HEK293 (cell line): ENCODE measurements at regions not wholly inside any gene's neighbourhood (a gene's known extent, or its start where the extent isn't known, plus 50 kb on each side); places are given as distances from the start of the nearest gene placed in this dataset.

Source experiments
- CTCF ChIA-PET: fragments of 350-600 bp; formaldehyde crosslinking; extraction: SDS; loops from one replicate; lab custom pipeline; 2021; ENCODE audit warnings: antibody characterized with exemption; lab: Yijun Ruan, JAX
- POLR2A ChIA-PET: fragments of 300-600 bp; formaldehyde crosslinking; extraction: SDS; loops from one replicate; lab custom pipeline; 2020; ENCODE audit warnings: antibody characterized with exemption, inconsistent platforms; lab: Yijun Ruan, JAX
- H3K27ac ChIP-seq: fragments of 200-500 bp; sonication (Bioruptor generic); 2 replicates; pipeline ENCODE4 v1.5.1; 2014; ENCODE audit warnings: low read depth, low read length, control low read depth, inconsistent platforms; ENCODE audit errors: extremely low read depth
- H3K36me3 ChIP-seq, 2 experiments: fragments of 200-500 bp in 1 of 2; sonication (Bioruptor generic) in 1 of 2; 1 replicate in 1 of 2; 2 replicates in 1 of 2; pipeline ENCODE4 v1.5.1; 2014 to 2017; ENCODE audit warnings: inconsistent platforms in 2 of 2, low read length in 2 of 2; ENCODE audit not compliant: control insufficient read depth in 2 of 2, insufficient read depth in 1 of 2
- H3K4me1 ChIP-seq: fragments of 200-500 bp; sonication (Bioruptor generic); 2 replicates; pipeline ENCODE4 v1.5.1; 2014; ENCODE audit warnings: mild to moderate bottlenecking, low read length, inconsistent platforms; ENCODE audit not compliant: control insufficient read depth, insufficient read depth
- H3K4me3 ChIP-seq: 2 replicates; pipeline ENCODE4 v1.5.1; 2011; ENCODE audit warnings: low read depth, mild to moderate bottlenecking, control low read depth, low read length, moderate library complexity
- H3K9me3 ChIP-seq: fragments of 200-500 bp; sonication (Bioruptor generic); 2 replicates; pipeline ENCODE4 v1.5.1; 2014; ENCODE audit warnings: low read depth, low read length, inconsistent platforms; ENCODE audit not compliant: control insufficient read depth, insufficient read depth
- GLI4 ChIP-seq: fragments of 450-650 bp; formaldehyde crosslinking; IDR thresholded peaks from 2 replicates; pipeline ENCODE4 v1.5.1; 2016; ENCODE audit warnings: missing biosample characterization, missing genetic modification characterization
- HOXC10 ChIP-seq: sonication (generic); formaldehyde crosslinking; IDR thresholded peaks from 2 replicates; pipeline ENCODE4 v1.8.1; 2023; ENCODE audit warnings: mild to moderate bottlenecking, missing genetic modification reagents
- KLF8 ChIP-seq: fragments of 450-650 bp; formaldehyde crosslinking; IDR thresholded peaks from 2 replicates; pipeline ENCODE4 v1.5.1; 2016; ENCODE audit warnings: missing biosample characterization, missing genetic modification characterization
- MZF1 ChIP-seq: fragments of 450-650 bp; formaldehyde crosslinking; IDR thresholded peaks from 2 replicates; pipeline ENCODE4 v1.5.1; 2017; ENCODE audit warnings: missing biosample characterization, missing genetic modification characterization, borderline replicate concordance
- SETDB1 ChIP-seq: IDR thresholded peaks from one replicate; pipeline ENCODE4 v1.6.1; 2017; ENCODE audit warnings: mild to moderate bottlenecking, low read length, moderate library complexity, mixed read lengths; ENCODE audit not compliant: insufficient read length
- ZBTB21 ChIP-seq: fragments of 450-650 bp; formaldehyde crosslinking; IDR thresholded peaks from 2 replicates; pipeline ENCODE4 v1.5.1; 2017; ENCODE audit warnings: missing biosample characterization, missing genetic modification characterization
- ZFP37 ChIP-seq: fragments of 450-650 bp; formaldehyde crosslinking; IDR thresholded peaks from 2 replicates; pipeline ENCODE4 v1.5.1; 2016; ENCODE audit warnings: missing biosample characterization, missing genetic modification characterization
- ZIC2 ChIP-seq: fragments of 450-650 bp; formaldehyde crosslinking; IDR thresholded peaks from 2 replicates; pipeline ENCODE4 v1.5.1; 2016; ENCODE audit warnings: missing biosample characterization, missing genetic modification characterization
- ZNF132 ChIP-seq: fragments of 450-650 bp; formaldehyde crosslinking; IDR thresholded peaks from 2 replicates; pipeline ENCODE4 v1.5.1; 2017; ENCODE audit warnings: missing biosample characterization, missing genetic modification characterization, borderline replicate concordance
- ZNF292 ChIP-seq: fragments of 450-650 bp; formaldehyde crosslinking; IDR thresholded peaks from 2 replicates; pipeline ENCODE4 v1.5.1; 2016; ENCODE audit warnings: low read depth, missing biosample characterization, missing genetic modification characterization, borderline replicate concordance
- ZNF391 ChIP-seq: fragments of 450-650 bp; formaldehyde crosslinking; IDR thresholded peaks from 2 replicates; pipeline ENCODE4 v1.5.1; 2016; ENCODE audit warnings: low read depth, missing biosample characterization, missing genetic modification characterization, borderline replicate concordance
- ZNF394 ChIP-seq: fragments of 450-650 bp; formaldehyde crosslinking; IDR thresholded peaks from 2 replicates; pipeline ENCODE4 v1.5.1; 2016; ENCODE audit warnings: missing biosample characterization, missing genetic modification characterization, mild to moderate bottlenecking, moderate library complexity, borderline replicate concordance
- ZNF510 ChIP-seq: fragments of 450-650 bp; formaldehyde crosslinking; IDR thresholded peaks from 2 replicates; pipeline ENCODE4 v1.5.1; 2018; ENCODE audit warnings: mild to moderate bottlenecking, missing genetic modification characterization, missing biosample characterization; ENCODE audit not compliant: insufficient replicate concordance
- ZNF558 ChIP-seq: fragments of 450-650 bp; formaldehyde crosslinking; IDR thresholded peaks from 2 replicates; pipeline ENCODE4 v1.5.1; 2016; ENCODE audit warnings: missing biosample characterization, missing genetic modification characterization
- ZNF624 ChIP-seq: fragments of 450-650 bp; formaldehyde crosslinking; IDR thresholded peaks from 2 replicates; pipeline ENCODE4 v1.5.1; 2017; ENCODE audit warnings: missing biosample characterization, missing genetic modification characterization
- ZNF747 ChIP-seq: fragments of 450-650 bp; formaldehyde crosslinking; IDR thresholded peaks from 2 replicates; pipeline ENCODE4 v1.5.1; 2016; ENCODE audit warnings: missing biosample characterization, missing genetic modification characterization
- ZNF768 ChIP-seq: fragments of 450-650 bp; formaldehyde crosslinking; IDR thresholded peaks from 2 replicates; pipeline ENCODE4 v1.5.1; 2018; ENCODE audit warnings: missing biosample characterization, mild to moderate bottlenecking, missing genetic modification characterization
- TF ChIP-seq, protein P1 (sequence below): fragments of 450-650 bp; formaldehyde crosslinking; IDR thresholded peaks from 2 replicates; pipeline ENCODE4 v1.5.1; 2016; ENCODE audit warnings: missing biosample characterization, missing genetic modification characterization, low read depth
- TF ChIP-seq, protein P2 (sequence below): fragments of 450-650 bp; formaldehyde crosslinking; IDR thresholded peaks from 2 replicates; pipeline ENCODE4 v1.5.1; 2016; ENCODE audit warnings: missing biosample characterization, missing genetic modification characterization
- TF ChIP-seq, protein P3 (sequence below): fragments of 450-650 bp; formaldehyde crosslinking; IDR thresholded peaks from 2 replicates; pipeline ENCODE4 v1.5.1; 2016; ENCODE audit warnings: missing biosample characterization, missing genetic modification characterization

DNA sequence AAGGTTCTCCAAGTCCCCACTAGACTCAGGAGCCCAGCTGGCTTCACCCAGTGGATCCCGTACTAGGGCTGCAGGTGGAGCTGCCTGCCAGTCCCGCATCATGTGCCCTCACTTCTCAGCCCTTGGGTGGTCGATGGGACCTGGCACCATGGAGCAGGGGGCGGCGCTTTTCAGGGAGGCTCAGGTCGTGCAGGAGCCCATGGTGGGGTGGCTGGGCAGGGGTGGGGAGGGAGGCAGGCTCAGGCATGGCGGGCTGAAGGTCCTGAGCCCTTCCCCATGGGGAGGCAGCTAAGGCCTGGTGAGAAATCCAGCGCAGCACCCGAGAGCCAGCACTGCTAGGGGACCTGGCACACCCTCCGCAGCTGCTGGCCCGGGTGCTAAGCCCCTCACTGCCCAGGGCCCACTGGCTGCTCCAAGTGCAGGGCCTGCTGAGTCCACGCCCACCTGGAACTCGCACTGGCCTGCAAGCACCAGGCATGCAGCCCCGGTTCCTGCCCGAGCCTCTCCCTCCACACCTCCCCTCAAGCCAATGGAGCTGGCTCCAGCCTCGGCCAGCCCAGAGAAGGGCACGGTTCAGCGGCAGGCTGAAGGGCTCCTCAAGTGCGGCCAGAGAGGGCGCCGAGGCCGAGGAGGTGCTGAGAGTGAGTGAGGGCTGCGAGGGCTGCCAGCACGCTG lies 72.7 kb upstream of the SLIT2 start (continued):
- TF ChIP-seq KLF8 (tag by site-specific recombination) (no peak), ZFP37 (tag by site-specific recombination) (no peak), HOXC10 (CRISPR knock-in tag) (no peak)
- TF ChIP-seq, protein P1, sequence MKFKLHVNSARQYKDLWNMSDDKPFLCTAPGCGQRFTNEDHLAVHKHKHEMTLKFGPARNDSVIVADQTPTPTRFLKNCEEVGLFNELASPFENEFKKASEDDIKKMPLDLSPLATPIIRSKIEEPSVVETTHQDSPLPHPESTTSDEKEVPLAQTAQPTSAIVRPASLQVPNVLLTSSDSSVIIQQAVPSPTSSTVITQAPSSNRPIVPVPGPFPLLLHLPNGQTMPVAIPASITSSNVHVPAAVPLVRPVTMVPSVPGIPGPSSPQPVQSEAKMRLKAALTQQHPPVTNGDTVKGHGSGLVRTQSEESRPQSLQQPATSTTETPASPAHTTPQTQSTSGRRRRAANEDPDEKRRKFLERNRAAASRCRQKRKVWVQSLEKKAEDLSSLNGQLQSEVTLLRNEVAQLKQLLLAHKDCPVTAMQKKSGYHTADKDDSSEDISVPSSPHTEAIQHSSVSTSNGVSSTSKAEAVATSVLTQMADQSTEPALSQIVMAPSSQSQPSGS (tag by site-specific recombination): no peak

DNA sequence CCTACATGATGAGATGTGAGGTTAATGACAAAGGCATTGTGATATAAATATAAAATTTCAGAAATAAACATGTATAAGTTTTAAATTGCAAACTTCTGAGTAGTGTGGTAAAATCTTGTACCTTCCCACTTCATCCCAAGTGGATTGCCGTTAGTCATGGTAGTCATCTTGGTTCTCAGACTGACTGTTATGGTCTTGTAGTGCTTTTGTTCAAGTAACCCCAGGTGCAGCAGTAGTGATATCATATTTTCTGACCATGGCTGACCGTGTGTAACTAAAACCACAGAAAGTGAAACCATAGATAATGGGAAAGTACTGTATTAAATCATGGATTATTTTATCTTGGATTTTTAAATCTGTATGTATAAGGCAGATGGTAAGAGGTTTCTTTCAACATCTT lies 74.8 kb upstream of the SLIT2 start:
- no peaks in the 10 kb centered on the region for H3K36me3 ChIP-seq
- CTCF ChIA-PET: no interaction called here
- POLR2A ChIA-PET: no interaction called here

DNA sequence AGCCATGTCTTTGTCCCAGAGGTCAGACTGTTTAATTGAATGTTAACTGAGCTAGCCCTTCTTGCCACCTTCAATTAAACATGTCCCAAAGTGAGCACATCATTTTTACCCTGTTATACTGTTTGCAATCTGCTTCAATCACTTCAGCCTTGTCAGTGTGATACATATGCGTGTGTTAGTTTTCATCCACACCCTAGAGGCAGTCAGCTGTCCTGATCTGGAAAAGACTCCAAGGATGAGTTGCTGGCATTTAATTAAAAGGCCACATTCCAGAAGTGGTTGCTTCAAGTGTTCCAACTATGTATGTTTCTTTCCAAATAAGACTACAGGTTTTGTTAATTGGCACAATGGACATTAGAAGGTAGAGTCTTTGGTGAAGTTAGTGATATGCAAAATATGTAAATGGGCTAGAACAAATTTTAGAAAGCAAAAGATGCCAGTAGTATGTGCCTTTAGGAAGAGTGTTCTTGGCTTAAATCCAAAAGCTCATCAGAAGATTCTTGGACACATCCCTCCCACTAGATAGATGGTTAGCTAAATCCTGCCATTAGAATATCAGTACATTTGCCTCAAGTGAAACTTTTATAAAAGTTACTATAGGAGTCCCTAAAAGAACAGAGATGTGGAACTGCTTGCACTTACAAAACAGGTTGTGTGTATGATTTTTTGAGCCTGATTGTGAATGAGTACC lies 79.5 kb upstream of the SLIT2 start:
- CTCF ChIA-PET: no interaction called here
- Histone ChIP-seq H3K27ac (no peak overlapping the region), H3K9me3 (no peaks in the 10 kb centered on the region), H3K4me1 (no peaks in the 10 kb centered on the region), H3K4me3 (no peak overlapping the region), H3K36me3 (no peaks in the 10 kb centered on the region)
- POLR2A ChIA-PET: no interaction called here
- TF ChIP-seq ZNF292 (tag by site-specific recombination) (no peak), ZBTB21 (tag by site-specific recombination) (no peak), ZNF768 (tag by site-specific recombination) (no peak), ZIC2 (tag by site-specific recombination) (no peak), ZNF747 (tag by site-specific recombination) (no peak), GLI4 (tag by site-specific recombination) (no peak)
- TF ChIP-seq, protein P2, sequence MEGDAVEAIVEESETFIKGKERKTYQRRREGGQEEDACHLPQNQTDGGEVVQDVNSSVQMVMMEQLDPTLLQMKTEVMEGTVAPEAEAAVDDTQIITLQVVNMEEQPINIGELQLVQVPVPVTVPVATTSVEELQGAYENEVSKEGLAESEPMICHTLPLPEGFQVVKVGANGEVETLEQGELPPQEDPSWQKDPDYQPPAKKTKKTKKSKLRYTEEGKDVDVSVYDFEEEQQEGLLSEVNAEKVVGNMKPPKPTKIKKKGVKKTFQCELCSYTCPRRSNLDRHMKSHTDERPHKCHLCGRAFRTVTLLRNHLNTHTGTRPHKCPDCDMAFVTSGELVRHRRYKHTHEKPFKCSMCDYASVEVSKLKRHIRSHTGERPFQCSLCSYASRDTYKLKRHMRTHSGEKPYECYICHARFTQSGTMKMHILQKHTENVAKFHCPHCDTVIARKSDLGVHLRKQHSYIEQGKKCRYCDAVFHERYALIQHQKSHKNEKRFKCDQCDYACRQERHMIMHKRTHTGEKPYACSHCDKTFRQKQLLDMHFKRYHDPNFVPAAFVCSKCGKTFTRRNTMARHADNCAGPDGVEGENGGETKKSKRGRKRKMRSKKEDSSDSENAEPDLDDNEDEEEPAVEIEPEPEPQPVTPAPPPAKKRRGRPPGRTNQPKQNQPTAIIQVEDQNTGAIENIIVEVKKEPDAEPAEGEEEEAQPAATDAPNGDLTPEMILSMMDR (tag by site-specific recombination): no peak

More for the DNA sequence above, 74.8 kb upstream of the SLIT2 start:
- no peaks in the 10 kb centered on the region for H3K4me1 ChIP-seq
- TF ChIP-seq ZNF132 (tag by site-specific recombination) (no peak), ZNF391 (no peak), ZNF624 (tag by site-specific recombination) (no peak), MZF1 (tag by site-specific recombination) (no peak), SETDB1 (no peak), ZNF558 (tag by site-specific recombination) (no peak), ZNF394 (tag by site-specific recombination) (no peak), ZNF510 (tag by site-specific recombination) (no peak)
- TF ChIP-seq, protein P3, sequence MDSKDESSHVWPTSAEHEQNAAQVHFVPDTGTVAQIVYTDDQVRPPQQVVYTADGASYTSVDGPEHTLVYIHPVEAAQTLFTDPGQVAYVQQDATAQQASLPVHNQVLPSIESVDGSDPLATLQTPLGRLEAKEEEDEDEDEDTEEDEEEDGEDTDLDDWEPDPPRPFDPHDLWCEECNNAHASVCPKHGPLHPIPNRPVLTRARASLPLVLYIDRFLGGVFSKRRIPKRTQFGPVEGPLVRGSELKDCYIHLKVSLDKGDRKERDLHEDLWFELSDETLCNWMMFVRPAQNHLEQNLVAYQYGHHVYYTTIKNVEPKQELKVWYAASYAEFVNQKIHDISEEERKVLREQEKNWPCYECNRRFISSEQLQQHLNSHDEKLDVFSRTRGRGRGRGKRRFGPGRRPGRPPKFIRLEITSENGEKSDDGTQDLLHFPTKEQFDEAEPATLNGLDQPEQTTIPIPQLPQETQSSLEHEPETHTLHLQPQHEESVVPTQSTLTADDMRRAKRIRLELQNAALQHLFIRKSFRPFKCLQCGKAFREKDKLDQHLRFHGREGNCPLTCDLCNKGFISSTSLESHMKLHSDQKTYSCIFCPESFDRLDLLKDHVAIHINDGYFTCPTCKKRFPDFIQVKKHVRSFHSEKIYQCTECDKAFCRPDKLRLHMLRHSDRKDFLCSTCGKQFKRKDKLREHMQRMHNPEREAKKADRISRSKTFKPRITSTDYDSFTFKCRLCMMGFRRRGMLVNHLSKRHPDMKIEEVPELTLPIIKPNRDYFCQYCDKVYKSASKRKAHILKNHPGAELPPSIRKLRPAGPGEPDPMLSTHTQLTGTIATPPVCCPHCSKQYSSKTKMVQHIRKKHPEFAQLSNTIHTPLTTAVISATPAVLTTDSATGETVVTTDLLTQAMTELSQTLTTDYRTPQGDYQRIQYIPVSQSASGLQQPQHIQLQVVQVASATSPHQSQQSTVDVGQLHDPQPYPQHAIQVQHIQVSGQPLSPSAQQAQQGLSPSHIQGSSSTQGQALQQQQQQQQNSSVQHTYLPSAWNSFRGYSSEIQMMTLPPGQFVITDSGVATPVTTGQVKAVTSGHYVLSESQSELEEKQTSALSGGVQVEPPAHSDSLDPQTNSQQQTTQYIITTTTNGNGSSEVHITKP (tag by site-specific recombination): no peak
- TF ChIP-seq, all 188 proteins: peak for 0
- Histone ChIP-seq H3K4me3 (no peak overlapping the region), H3K9me3 (no peaks in the 10 kb centered on the region), H3K27ac (no peak overlapping the region)
